OCI-LY3 (cell line): ENCODE measurements at regions not wholly inside any gene's neighbourhood (a gene's known extent, or its start where the extent isn't known, plus 50 kb on each side); places are given as distances from the start of the nearest gene placed in this dataset.

Source experiments
- H2AFZ ChIP-seq: fragments of 200-600, 300-600 bp; shearing (Covaris generic); 2 replicates; pipeline ENCODE4 v1.6.0; 2014; ENCODE audit warnings: antibody characterized with exemption, low read depth, low read length
- H3K27ac ChIP-seq: fragments of 200-600, 300-600 bp; sonication (generic); 2 replicates; pipeline ENCODE4 v1.5.1; 2014; ENCODE audit warnings: mild to moderate bottlenecking, low read length, moderate library complexity, mixed read lengths
- H3K27me3 ChIP-seq: fragments of 200-600, 300-600 bp; sonication (generic); 2 replicates; pipeline ENCODE4 v1.6.1; 2014; ENCODE audit warnings: low read depth, low read length, mixed read lengths
- H3K36me3 ChIP-seq: fragments of 200-600, 300-600 bp; sonication (generic); replicated peaks from 2 replicates; pipeline ENCODE3; 2014; ENCODE audit warnings: low read depth, low read length, mixed read lengths
- H3K4me1 ChIP-seq: fragments of 300-600, 200-600 bp; sonication (generic); 2 replicates; pipeline ENCODE4 v1.6.1; 2014; ENCODE audit warnings: low read length, mixed read lengths
- H3K4me2 ChIP-seq: fragments of 200-600, 300-600 bp; sonication (generic); 2 replicates; pipeline ENCODE4 v1.6.1; 2014; ENCODE audit warnings: low read length, mixed read lengths
- H3K4me3 ChIP-seq: fragments of 300-600, 200-600 bp; sonication (generic); 2 replicates; pipeline ENCODE4 v1.5.1; 2014; ENCODE audit warnings: antibody characterized with exemption, mild to moderate bottlenecking, low read length, moderate library complexity
- H3K79me2 ChIP-seq: fragments of 300-600, 200-600 bp; shearing (Covaris generic); 2 replicates; pipeline ENCODE4 v1.6.1; 2014; ENCODE audit warnings: mild to moderate bottlenecking, low read length, mixed read lengths
- H3K9ac ChIP-seq: fragments of 300-600, 200-600 bp; shearing (Covaris generic); 2 replicates; pipeline ENCODE4 v1.6.0; 2014; ENCODE audit warnings: mild to moderate bottlenecking, low read length, moderate library complexity
- H3K9me3 ChIP-seq: fragments of 200-600, 300-600 bp; shearing (Covaris generic); 2 replicates; pipeline ENCODE4 v1.6.1; 2014; ENCODE audit warnings: low read length, mixed read lengths; ENCODE audit not compliant: insufficient read depth
- H4K20me1 ChIP-seq: fragments of 200-600, 300-600 bp; sonication (generic); 2 replicates; pipeline ENCODE4 v1.6.1; 2016; ENCODE audit warnings: low read length, mixed read lengths; ENCODE audit not compliant: insufficient read depth
- EZH2phosphoT487 ChIP-seq: fragments of 200-600 bp; shearing (Covaris generic); IDR thresholded peaks from 2 replicates; pipeline ENCODE4 v1.6.1; 2018; ENCODE audit warnings: antibody characterized with exemption, mixed run types, low read depth
- TF ChIP-seq, protein P1 (sequence below): fragments of 200-600, 300-600 bp; sonication (generic); IDR thresholded peaks from 2 replicates; pipeline ENCODE4 v1.5.1; 2014; ENCODE audit warnings: antibody characterized with exemption, low read length, low read depth

DNA sequence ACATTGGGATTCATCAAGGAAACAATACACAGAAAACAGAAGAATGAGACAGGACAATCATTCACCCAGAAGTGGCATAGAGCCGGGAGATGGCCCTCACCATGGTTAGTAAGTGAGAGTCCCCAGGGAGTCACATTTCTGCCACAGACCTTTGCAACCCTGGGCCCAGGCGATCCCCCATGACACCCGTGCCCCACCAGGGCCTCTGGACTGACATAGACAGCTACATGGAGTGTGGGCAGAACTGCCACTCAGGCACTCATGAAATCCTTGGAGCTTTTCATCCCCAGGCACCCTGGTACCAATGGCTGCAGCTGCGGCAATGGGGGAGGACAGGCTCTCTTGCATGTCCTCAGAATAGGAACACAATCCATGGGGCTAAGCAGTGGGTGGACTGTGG, 174.5 kb upstream of the TRPC4 start:
- Histone ChIP-seq H3K9ac (no peak overlapping the region), H4K20me1 (no peaks in the 10 kb centered on the region), H2AFZ (no peak overlapping the region), H3K36me3 (no peaks in the 10 kb centered on the region), H3K4me1 (peaks cover 3% of the 10 kb centered on the region; the same call in 1 of the 2 replicates), H3K27ac (no peak overlapping the region), H3K9me3 (no peaks in the 10 kb centered on the region), H3K4me3 (no peak overlapping the region), H3K79me2 (no peaks in the 10 kb centered on the region), H3K4me2 (no peak overlapping the region), H3K27me3 (no peaks in the 10 kb centered on the region)
- TF ChIP-seq, protein P1, sequence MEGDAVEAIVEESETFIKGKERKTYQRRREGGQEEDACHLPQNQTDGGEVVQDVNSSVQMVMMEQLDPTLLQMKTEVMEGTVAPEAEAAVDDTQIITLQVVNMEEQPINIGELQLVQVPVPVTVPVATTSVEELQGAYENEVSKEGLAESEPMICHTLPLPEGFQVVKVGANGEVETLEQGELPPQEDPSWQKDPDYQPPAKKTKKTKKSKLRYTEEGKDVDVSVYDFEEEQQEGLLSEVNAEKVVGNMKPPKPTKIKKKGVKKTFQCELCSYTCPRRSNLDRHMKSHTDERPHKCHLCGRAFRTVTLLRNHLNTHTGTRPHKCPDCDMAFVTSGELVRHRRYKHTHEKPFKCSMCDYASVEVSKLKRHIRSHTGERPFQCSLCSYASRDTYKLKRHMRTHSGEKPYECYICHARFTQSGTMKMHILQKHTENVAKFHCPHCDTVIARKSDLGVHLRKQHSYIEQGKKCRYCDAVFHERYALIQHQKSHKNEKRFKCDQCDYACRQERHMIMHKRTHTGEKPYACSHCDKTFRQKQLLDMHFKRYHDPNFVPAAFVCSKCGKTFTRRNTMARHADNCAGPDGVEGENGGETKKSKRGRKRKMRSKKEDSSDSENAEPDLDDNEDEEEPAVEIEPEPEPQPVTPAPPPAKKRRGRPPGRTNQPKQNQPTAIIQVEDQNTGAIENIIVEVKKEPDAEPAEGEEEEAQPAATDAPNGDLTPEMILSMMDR, result no peak
- no peak for TF ChIP-seq EZH2phosphoT487

DNA sequence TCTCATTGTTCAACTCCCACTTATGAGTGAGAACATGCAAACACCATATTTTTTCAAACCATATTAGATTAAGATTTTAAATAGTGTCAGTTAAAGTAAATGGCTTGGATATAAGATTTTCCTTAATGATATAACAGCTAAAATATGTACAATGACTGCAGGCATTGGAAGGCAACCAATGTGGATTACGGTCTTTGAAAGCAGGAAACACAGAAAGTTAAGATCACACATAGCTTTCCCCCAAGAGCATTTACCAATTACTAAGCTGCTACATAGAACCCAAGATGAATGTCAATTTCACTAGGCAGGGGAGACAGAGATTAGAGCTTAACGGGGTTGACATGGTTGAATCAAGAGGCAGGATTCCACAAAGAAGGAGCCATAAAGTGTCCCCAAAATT, 173.2 kb upstream of the TRPC4 start:
- Histone ChIP-seq H3K36me3 (no peaks in the 10 kb centered on the region), H3K9ac (no peak overlapping the region), H3K4me3 (no peak overlapping the region), H3K9me3 (no peaks in the 10 kb centered on the region), H3K27me3 (no peaks in the 10 kb centered on the region), H3K4me2 (no peak overlapping the region), H2AFZ (no peak overlapping the region), H3K27ac (no peak overlapping the region), H3K79me2 (no peaks in the 10 kb centered on the region), H3K4me1 (peaks cover 3% of the 10 kb centered on the region; the same call in 1 of the 2 replicates), H4K20me1 (no peaks in the 10 kb centered on the region)
- TF ChIP-seq, protein P1, result no peak
- no peak for TF ChIP-seq EZH2phosphoT487

DNA sequence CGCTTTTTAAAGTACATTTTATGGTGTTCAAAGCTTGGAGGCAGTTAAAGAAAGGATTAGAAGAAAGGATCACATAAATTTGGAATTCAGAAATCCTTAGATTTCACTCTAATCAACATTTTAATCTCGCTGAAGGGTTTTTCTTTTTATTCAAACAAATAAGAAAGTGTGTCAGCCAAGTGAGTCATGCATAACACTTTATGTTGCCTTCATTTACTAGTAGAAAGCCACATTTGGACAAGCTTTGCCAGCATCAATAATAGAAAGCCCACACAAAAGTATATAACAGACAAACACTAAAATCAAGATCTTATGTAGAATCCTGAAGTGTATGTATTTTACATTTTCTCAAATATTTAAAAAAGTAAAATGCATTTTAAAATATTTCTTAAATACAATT, 154.9 kb upstream of the TRPC4 start:
- no peak overlapping the region for H3K4me2 ChIP-seq
- H3K27me3 ChIP-seq, result no peaks in the 10 kb centered on the region
- H3K79me2 ChIP-seq, result no peaks in the 10 kb centered on the region
- TF ChIP-seq, protein P1, result no peak
- no peak for TF ChIP-seq EZH2phosphoT487
- no peak overlapping the region for H3K27ac ChIP-seq
- no peak overlapping the region for H2AFZ ChIP-seq
- no peak overlapping the region for H3K9ac ChIP-seq
- H3K4me3 ChIP-seq, result no peak overlapping the region
- no peaks in the 10 kb centered on the region for H3K36me3 ChIP-seq
- no peaks in the 10 kb centered on the region for H3K4me1 ChIP-seq
- no peaks in the 10 kb centered on the region for H4K20me1 ChIP-seq
- H3K9me3 ChIP-seq, result no peaks in the 10 kb centered on the region

DNA sequence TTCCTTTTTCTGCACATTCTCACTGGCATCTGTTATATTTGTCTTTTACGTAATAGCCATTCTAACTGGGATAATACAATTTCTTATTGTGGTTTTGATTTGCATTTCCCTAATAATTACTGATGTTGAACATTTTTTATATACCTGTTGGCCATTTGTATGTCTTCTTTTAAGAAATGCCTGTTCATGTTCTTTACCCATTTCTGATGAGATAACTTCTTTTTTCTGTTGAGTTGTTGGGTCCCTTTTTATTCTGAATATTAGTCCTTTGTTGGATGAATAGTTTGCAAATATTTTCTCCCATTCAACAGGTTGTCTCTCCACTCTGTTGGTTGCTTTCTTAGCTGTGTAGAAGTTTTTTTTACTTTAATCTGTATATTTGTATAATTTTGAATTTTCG, 147.7 kb upstream of the TRPC4 start:
- no peak overlapping the region for H3K4me2 ChIP-seq
- no peaks in the 10 kb centered on the region for H3K36me3 ChIP-seq
- no peak overlapping the region for H2AFZ ChIP-seq
- no peaks in the 10 kb centered on the region for H3K9me3 ChIP-seq
- no peaks in the 10 kb centered on the region for H3K4me1 ChIP-seq
- no peak overlapping the region for H3K9ac ChIP-seq
- H3K4me3 ChIP-seq, result no peak overlapping the region
- TF ChIP-seq EZH2phosphoT487, result no peak
- TF ChIP-seq, protein P1, result no peak
- no peaks in the 10 kb centered on the region for H3K27me3 ChIP-seq
- no peaks in the 10 kb centered on the region for H3K79me2 ChIP-seq
- H3K27ac ChIP-seq, result no peak overlapping the region
- H4K20me1 ChIP-seq, result no peaks in the 10 kb centered on the region
